ENCODE measurements at regions not wholly inside any gene's neighbourhood (a gene's known extent, or its start where the extent isn't known, plus 50 kb on each side); places are given as distances from the start of the nearest gene placed in this dataset.

DNA sequence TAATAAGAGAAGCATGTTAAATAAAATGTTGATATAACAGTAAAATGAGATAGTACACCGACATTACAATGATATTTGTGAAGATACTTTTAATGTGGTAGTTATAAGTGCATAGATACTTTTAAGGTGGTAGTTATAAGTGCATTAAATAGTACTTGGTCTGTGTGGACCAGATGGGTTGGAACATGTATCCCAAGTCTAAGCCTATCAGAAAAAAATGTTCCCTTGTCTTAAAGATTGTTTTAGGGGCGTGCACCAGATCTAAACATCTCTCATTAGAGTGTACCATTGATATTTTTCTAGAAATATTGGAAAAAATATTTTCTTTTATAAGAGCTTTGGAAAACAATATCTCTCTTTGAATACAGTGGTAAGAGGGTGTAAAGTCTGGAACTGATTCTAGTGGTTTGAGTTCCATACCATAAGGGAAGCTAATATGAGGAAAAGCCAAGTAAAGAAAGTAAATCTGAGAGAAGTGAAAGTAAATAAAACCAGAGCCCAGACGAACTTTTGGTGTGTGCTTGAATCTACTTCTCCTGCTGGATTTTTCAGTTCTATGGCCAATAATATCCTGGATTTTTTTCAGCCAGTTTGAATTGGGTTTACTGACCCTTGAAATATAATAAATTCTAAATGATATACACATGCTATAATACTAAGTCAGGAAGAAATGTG, 175.3 kb downstream of the MBL2 start:
- DNase-seq (ENCODE audit: low read depth, low spot score) (no peak), FAIRE-seq (no peak)
- Histone ChIP-seq H3K9ac (ENCODE audit: control insufficient read depth, extremely low read depth, insufficient read depth, low read length) (no peak overlapping the region), H3K9me3 (ENCODE audit: control insufficient read depth, low read depth, low read length) (no peaks in the 10 kb centered on the region), H3K9me1 (ENCODE audit: control insufficient read depth, extremely low read depth, insufficient read depth, low read length) (no peaks in the 10 kb centered on the region), H3K27me3 (ENCODE audit: control insufficient read depth, extremely low read depth, insufficient read depth, low read length) (no peaks in the 10 kb centered on the region), H2AFZ (ENCODE audit: control insufficient read depth, low read length) (peak overlapping the region; percentile 71), H3K4me3 (ENCODE audit: control insufficient read depth in 2 of 3, extremely low read depth in 1 of 3, insufficient read depth in 2 of 3, low read depth in 1 of 3, low read length in 3 of 3) (no peak overlapping the region), H3K79me2 (ENCODE audit: control insufficient read depth, insufficient read depth, low read length) (no peaks in the 10 kb centered on the region), H3K27ac (ENCODE audit: control insufficient read depth, insufficient read depth, low read length) (no peak overlapping the region), H4K20me1 (ENCODE audit: control insufficient read depth, extremely low read depth, insufficient read depth, low read length) (no peaks in the 10 kb centered on the region), H3K4me1 (ENCODE audit: control insufficient read depth, extremely low read depth, insufficient read depth, low read length) (no peaks in the 10 kb centered on the region), H3K36me3 (ENCODE audit: control insufficient read depth in 2 of 2, extremely low read depth in 1 of 2, insufficient read depth in 2 of 2, low read length in 2 of 2) (no peaks in the 10 kb centered on the region), H3K4me2 (ENCODE audit: control insufficient read depth, extremely low read depth, insufficient read depth, low read depth, low read length) (peak overlapping the region; percentile 54)
- TF ChIP-seq EZH2 (IDR thresholded peaks at IDR 0.05; ENCODE audit: low read length): no peak
- TF ChIP-seq, protein P1, sequence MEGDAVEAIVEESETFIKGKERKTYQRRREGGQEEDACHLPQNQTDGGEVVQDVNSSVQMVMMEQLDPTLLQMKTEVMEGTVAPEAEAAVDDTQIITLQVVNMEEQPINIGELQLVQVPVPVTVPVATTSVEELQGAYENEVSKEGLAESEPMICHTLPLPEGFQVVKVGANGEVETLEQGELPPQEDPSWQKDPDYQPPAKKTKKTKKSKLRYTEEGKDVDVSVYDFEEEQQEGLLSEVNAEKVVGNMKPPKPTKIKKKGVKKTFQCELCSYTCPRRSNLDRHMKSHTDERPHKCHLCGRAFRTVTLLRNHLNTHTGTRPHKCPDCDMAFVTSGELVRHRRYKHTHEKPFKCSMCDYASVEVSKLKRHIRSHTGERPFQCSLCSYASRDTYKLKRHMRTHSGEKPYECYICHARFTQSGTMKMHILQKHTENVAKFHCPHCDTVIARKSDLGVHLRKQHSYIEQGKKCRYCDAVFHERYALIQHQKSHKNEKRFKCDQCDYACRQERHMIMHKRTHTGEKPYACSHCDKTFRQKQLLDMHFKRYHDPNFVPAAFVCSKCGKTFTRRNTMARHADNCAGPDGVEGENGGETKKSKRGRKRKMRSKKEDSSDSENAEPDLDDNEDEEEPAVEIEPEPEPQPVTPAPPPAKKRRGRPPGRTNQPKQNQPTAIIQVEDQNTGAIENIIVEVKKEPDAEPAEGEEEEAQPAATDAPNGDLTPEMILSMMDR (optimal IDR thresholded peaks at IDR 0.05 in 1 of 3, IDR thresholded peaks at IDR 0.05 in 1 of 3, conservative IDR thresholded peaks at IDR 0.05 in 1 of 3; ENCODE audit: extremely low read depth in 1 of 3, insufficient read depth in 2 of 3, low read length in 3 of 3): no peak
- dilution Hi-C loops (cut with MboI; ENCODE audit: extremely low pct_ligation_motif_present, low sequenced_read_pairs): no loop called here

DNA sequence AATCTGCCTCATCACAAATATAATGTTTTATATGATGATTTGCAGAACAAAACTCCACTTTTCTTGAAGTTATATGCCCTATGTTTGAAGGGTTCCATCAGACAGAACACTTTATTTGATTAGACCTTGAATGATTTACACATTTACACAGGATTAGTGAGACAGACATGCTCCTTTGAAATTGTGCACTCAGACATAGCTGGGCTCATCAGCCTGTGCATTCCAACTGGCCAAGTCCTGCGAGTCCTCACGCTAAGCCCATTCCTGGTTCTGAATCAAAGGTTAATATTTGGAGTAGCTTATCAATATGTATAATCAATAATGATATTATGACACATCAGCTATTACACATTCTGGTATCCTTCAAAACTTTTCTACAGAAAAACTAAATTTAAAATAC, 173.6 kb downstream of the MBL2 start:
- no peaks in the 10 kb centered on the region for H3K9me1 ChIP-seq (ENCODE audit: control insufficient read depth, extremely low read depth, insufficient read depth, low read length)
- no peaks in the 10 kb centered on the region for H3K27me3 ChIP-seq (ENCODE audit: control insufficient read depth, extremely low read depth, insufficient read depth, low read length)
- H3K9ac ChIP-seq (ENCODE audit: control insufficient read depth, extremely low read depth, insufficient read depth, low read length): no peak overlapping the region
- no peaks in the 10 kb centered on the region for H4K20me1 ChIP-seq (ENCODE audit: control insufficient read depth, extremely low read depth, insufficient read depth, low read length)
- H3K36me3 ChIP-seq (ENCODE audit: control insufficient read depth in 2 of 2, extremely low read depth in 1 of 2, insufficient read depth in 2 of 2, low read length in 2 of 2): no peaks in the 10 kb centered on the region
- FAIRE-seq (no peak), DNase-seq (ENCODE audit: low read depth, low spot score) (no peak)
- H2AFZ ChIP-seq (ENCODE audit: control insufficient read depth, low read length): no peak overlapping the region
- TF ChIP-seq, protein P1 (optimal IDR thresholded peaks at IDR 0.05 in 1 of 3, IDR thresholded peaks at IDR 0.05 in 1 of 3, conservative IDR thresholded peaks at IDR 0.05 in 1 of 3; ENCODE audit: extremely low read depth in 1 of 3, insufficient read depth in 2 of 3, low read length in 3 of 3): no peak
- no peak for TF ChIP-seq EZH2 (IDR thresholded peaks at IDR 0.05; ENCODE audit: low read length)
- H3K4me3 ChIP-seq (ENCODE audit: control insufficient read depth in 2 of 3, extremely low read depth in 1 of 3, insufficient read depth in 2 of 3, low read depth in 1 of 3, low read length in 3 of 3): no peak overlapping the region
- H3K4me2 ChIP-seq (ENCODE audit: control insufficient read depth, extremely low read depth, insufficient read depth, low read depth, low read length): no peak overlapping the region
- no peaks in the 10 kb centered on the region for H3K9me3 ChIP-seq (ENCODE audit: control insufficient read depth, low read depth, low read length)
- no peaks in the 10 kb centered on the region for H3K79me2 ChIP-seq (ENCODE audit: control insufficient read depth, insufficient read depth, low read length)
- H3K4me1 ChIP-seq (ENCODE audit: control insufficient read depth, extremely low read depth, insufficient read depth, low read length): no peaks in the 10 kb centered on the region
- no peak overlapping the region for H3K27ac ChIP-seq (ENCODE audit: control insufficient read depth, insufficient read depth, low read length)
- dilution Hi-C loops (cut with MboI; ENCODE audit: extremely low pct_ligation_motif_present, low sequenced_read_pairs): no loop called here

Measured in keratinocyte (primary cell).